Thoracic aorta (tissue), 2 donors: ENCODE measurements at regions not wholly inside any gene's neighbourhood (a gene's known extent, or its start where the extent isn't known, plus 50 kb on each side); places are given as distances from the start of the nearest gene placed in this dataset.
"Not testable (repeated sequence)": the region's sequence is repeated elsewhere in the genome, so short reads cannot be mapped to it uniquely, and the experiment has no call there.

Experiments
- ATAC-seq: fragments of 150-250 bp; one replicate; pipeline ENCODE4 v1.8.0; 2017; ENCODE audit warnings: low read depth; ENCODE audit not compliant: insufficient number of reproducible peaks, low FRiP score
- DNase-seq: peaks from one replicate; pipeline ENCODE4 v3.0.0-alpha.2; 2020; ENCODE audit warnings: low spot score
- H3K27ac ChIP-seq, 2 donors: fragments of 200-600 bp; sonication (generic); 1 replicate in 1 of 2; 2 replicates in 1 of 2; pipeline ENCODE4 v1.5.1; 2016; ENCODE audit warnings: mild to moderate bottlenecking in 2 of 2, moderate library complexity in 2 of 2
- H3K27me3 ChIP-seq: fragments of 200-600 bp; sonication (generic); replicated peaks from 2 replicates; pipeline ENCODE4 v1.6.0; 2016; ENCODE audit warnings: mild to moderate bottlenecking; ENCODE audit not compliant: insufficient read depth
- H3K36me3 ChIP-seq: fragments of 200-600 bp; sonication (generic); one replicate; pipeline ENCODE4 v1.5.1; 2016
- H3K4me1 ChIP-seq, 2 donors: fragments of 200-600 bp; sonication (generic); 1 replicate in 1 of 2; 2 replicates in 1 of 2; pipeline versions ENCODE4 v1.5.1 to v1.6.0; 2016; ENCODE audit warnings: low read depth in 2 of 2, mild to moderate bottlenecking in 1 of 2; ENCODE audit not compliant: control insufficient read depth in 1 of 2
- H3K4me3 ChIP-seq: fragments of 200-600 bp; sonication (generic); 2 replicates; pipeline ENCODE4 v1.5.1; 2016; ENCODE audit warnings: mild to moderate bottlenecking
- H3K9me3 ChIP-seq: fragments of 200-600 bp; sonication (generic); 2 replicates; pipeline ENCODE4 v1.5.1; 2016
- TF ChIP-seq, protein P1 (sequence below): fragments of 200-600 bp; sonication (generic); IDR thresholded peaks from one replicate; pipeline ENCODE4 v1.5.1; 2019; ENCODE audit warnings: antibody characterized with exemption

- H3K4me3 ChIP-seq: no peak overlapping the region
- no peak overlapping the region for H3K27ac ChIP-seq
- H3K36me3 ChIP-seq: no peaks in the 10 kb centered on the region
- DNase-seq: no peak
- no peaks in the 10 kb centered on the region for H3K4me1 ChIP-seq
- no peak for ATAC-seq
- no peaks in the 10 kb centered on the region for H3K9me3 ChIP-seq
- no peaks in the 10 kb centered on the region for H3K27me3 ChIP-seq
- TF ChIP-seq, protein P1, sequence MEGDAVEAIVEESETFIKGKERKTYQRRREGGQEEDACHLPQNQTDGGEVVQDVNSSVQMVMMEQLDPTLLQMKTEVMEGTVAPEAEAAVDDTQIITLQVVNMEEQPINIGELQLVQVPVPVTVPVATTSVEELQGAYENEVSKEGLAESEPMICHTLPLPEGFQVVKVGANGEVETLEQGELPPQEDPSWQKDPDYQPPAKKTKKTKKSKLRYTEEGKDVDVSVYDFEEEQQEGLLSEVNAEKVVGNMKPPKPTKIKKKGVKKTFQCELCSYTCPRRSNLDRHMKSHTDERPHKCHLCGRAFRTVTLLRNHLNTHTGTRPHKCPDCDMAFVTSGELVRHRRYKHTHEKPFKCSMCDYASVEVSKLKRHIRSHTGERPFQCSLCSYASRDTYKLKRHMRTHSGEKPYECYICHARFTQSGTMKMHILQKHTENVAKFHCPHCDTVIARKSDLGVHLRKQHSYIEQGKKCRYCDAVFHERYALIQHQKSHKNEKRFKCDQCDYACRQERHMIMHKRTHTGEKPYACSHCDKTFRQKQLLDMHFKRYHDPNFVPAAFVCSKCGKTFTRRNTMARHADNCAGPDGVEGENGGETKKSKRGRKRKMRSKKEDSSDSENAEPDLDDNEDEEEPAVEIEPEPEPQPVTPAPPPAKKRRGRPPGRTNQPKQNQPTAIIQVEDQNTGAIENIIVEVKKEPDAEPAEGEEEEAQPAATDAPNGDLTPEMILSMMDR: no peak
Measured at GRCh38 chr16:60407034-60407433, 1629.2 kb downstream of the CDH8 start.

DNA sequence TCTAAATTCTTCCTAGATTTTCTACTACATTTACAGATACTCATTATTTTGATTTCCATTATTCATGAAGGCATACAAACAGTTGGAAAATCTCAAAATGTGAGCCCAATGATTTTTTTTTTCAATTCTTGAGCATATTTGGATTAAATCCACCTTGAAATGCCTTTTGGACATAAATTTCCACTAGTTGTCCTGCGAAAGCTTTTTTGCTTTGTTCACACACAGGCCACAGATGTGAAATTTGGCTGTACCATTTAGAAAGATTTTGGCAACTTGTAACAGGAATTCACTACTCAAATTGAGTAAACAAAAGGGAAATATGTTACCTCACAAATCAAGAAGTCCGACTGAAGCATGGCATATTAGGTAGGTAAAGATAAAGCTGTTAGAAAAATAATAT lies 1631.0 kb downstream of the CDH8 start:
- Histone ChIP-seq H3K27ac (no peak overlapping the region), H3K9me3 (no peaks in the 10 kb centered on the region)
- ATAC-seq: no peak

GRCh38 chr16:60404401-60404800 lies 1631.8 kb downstream of the CDH8 start:
- H3K36me3 ChIP-seq: no peaks in the 10 kb centered on the region
- DNase-seq: no peak
- H3K27ac ChIP-seq: no peak overlapping the region
- H3K4me1 ChIP-seq: no peaks in the 10 kb centered on the region
- H3K27me3 ChIP-seq: no peaks in the 10 kb centered on the region
- no peaks in the 10 kb centered on the region for H3K9me3 ChIP-seq
- no peak for ATAC-seq
- TF ChIP-seq, protein P1: no peak
- no peak overlapping the region for H3K4me3 ChIP-seq

More for the DNA sequence above, 1631.0 kb downstream of the CDH8 start:
- no peak overlapping the region for H3K4me3 ChIP-seq
- no peaks in the 10 kb centered on the region for H3K27me3 ChIP-seq
- TF ChIP-seq, protein P1: no peak
- no peaks in the 10 kb centered on the region for H3K36me3 ChIP-seq
- no peaks in the 10 kb centered on the region for H3K4me1 ChIP-seq
- DNase-seq: no peak

DNA sequence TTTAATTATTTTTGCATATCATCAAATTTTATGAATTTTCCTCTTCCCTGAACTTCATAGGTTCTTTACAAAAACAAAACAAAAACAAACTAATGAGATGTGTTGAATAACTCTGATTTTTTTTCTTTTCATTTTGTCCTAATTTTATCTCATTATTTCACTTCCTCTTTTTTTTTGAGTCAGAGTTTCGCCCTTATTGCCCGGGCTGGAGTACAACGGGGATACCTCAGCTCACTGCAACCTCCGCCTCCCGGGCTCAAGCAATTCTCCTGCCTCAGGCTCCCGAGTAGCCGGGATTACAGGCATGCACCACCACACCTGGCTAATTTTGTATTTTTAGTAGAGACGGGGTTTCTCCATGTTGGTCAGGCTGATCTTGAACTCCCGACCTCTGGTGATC lies 1633.3 kb downstream of the CDH8 start:
- not testable (repeated sequence) for H3K4me1 ChIP-seq, DNase-seq, H3K9me3 ChIP-seq, H3K27me3 ChIP-seq, ATAC-seq, H3K36me3 ChIP-seq, H3K4me3 ChIP-seq, H3K27ac ChIP-seq

- TF ChIP-seq, protein P1: no peak
- no peak overlapping the region for H3K27ac ChIP-seq
Measured at GRCh38 chr16:60392380-60392779, 1643.9 kb downstream of the CDH8 start.

DNA sequence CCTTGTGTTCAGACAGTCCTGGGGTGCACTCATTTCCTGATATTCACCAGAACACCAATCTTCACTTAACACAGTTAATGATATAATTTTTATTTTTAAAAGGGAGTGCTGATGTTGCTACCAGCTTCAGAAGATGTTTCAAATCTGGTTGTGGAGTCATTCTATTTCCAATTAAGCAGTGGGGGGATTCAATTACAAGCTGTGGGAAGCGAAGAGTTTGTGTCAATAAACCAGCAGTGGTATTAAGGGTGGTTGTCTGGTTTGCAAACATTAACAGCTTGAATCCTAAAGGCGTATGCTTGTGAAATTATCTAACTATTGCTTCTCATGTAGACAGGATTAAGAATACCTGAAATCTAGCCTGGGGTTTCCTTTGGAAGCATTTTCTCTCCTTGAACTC lies 1637.5 kb upstream of the GOT2 start:
- no peaks in the 10 kb centered on the region for H3K27me3 ChIP-seq
- ATAC-seq (no peak), DNase-seq (no peak)
- no peak overlapping the region for H3K27ac ChIP-seq
- no peak overlapping the region for H3K4me3 ChIP-seq
- no peaks in the 10 kb centered on the region for H3K9me3 ChIP-seq
- no peaks in the 10 kb centered on the region for H3K4me1 ChIP-seq
- H3K36me3 ChIP-seq: no peaks in the 10 kb centered on the region
- TF ChIP-seq, protein P1: no peak

More at GRCh38 chr16:60392380-60392779, 1643.9 kb downstream of the CDH8 start:
- H3K27me3 ChIP-seq: no peaks in the 10 kb centered on the region
- no peak overlapping the region for H3K4me3 ChIP-seq
- ATAC-seq: no peak
- DNase-seq: no peak
- H3K36me3 ChIP-seq: no peaks in the 10 kb centered on the region
- no peaks in the 10 kb centered on the region for H3K9me3 ChIP-seq
- H3K4me1 ChIP-seq: no peaks in the 10 kb centered on the region
